Thyroid gland (tissue), 4 donors: ENCODE measurements at regions not wholly inside any gene's neighbourhood (a gene's known extent, or its start where the extent isn't known, plus 50 kb on each side); places are given as distances from the start of the nearest gene placed in this dataset.

Source experiments
- CTCF ChIP-seq, 6 experiments: fragments of 200-600 bp in 3 of 6; fragments of 450-650 bp in 3 of 6; sonication (generic) in 3 of 6; IDR thresholded peaks; one replicate each; pipeline ENCODE4 v1.5.1; 2016 to 2019; ENCODE audit warnings: antibody characterized with exemption in 6 of 6, mild to moderate bottlenecking in 2 of 6, inconsistent platforms in 1 of 6, moderate library complexity in 1 of 6
- POLR2A ChIP-seq, 2 donors: fragments of 450-650 bp; IDR thresholded peaks; one replicate each; pipeline ENCODE4 v1.6.1; 2017; ENCODE audit warnings: antibody characterized with exemption in 2 of 2, mild to moderate bottlenecking in 2 of 2, moderate library complexity in 1 of 2

- TF ChIP-seq CTCF (IDR thresholded peaks at IDR 0.05) (no peak), POLR2A (IDR thresholded peaks at IDR 0.05) (no peak)
Observed at GRCh38 chr13:47241446-47241845, 344.6 kb upstream of the HTR2A start.
